ENCODE measurements at regions not wholly inside any gene's neighbourhood (a gene's known extent, or its start where the extent isn't known, plus 50 kb on each side); places are given as distances from the start of the nearest gene placed in this dataset.

DNA sequence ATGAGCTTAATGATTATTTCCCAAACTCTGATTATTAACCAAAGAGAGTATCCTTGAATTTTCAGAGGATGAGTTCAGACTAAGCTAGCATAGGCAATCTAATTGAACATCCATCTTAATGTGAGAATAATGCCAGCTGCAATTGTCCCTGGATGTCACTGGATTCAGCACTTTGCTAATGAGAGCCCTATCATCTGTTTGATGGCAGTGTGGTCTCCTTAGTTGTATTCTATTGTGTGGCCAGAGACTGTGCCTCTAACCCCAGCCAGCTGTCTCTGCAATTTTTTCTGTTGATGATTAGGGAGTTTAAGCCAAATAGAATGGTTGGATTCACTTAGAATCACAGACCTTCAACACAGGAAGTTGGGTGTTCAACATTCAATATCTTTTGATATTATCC is 1249.5 kb downstream of the FAM181B start:
- Histone ChIP-seq H3K27ac (ENCODE audit: insufficient read depth, low read length) (no peak overlapping the region), H3K79me1 (ENCODE audit: low read depth in 1 of 2, low read length in 2 of 2) (no peaks in the 10 kb centered on the region), H3K4ac (ENCODE audit: low read depth, low read length) (no peak overlapping the region), H4K20me1 (ENCODE audit: insufficient read depth, low read length) (no peaks in the 10 kb centered on the region), H4K5ac (ENCODE audit: low read depth, low read length) (no peak overlapping the region), H4K91ac (ENCODE audit: insufficient read depth, low read depth, low read length) (no peak overlapping the region), H2BK120ac (ENCODE audit: low read depth, low read length) (no peak overlapping the region), H2BK5ac (ENCODE audit: low read depth, low read length, poor library complexity, severe bottlenecking) (no peak overlapping the region), H2BK20ac (ENCODE audit: low read depth, low read length) (no peak overlapping the region), H3K4me1 (ENCODE audit: control insufficient read depth, insufficient read depth, low read length) (no peaks in the 10 kb centered on the region), H2AK9ac (replicated peaks; ENCODE audit: low read depth, low read length, poor library complexity) (no peak overlapping the region), H3K23ac (ENCODE audit: low read depth, low read length) (no peak overlapping the region), H3K27me3 (ENCODE audit: control insufficient read depth, insufficient read depth, low read length) (no peaks in the 10 kb centered on the region), H3K36me3 (ENCODE audit: control insufficient read depth, insufficient read depth, low read length) (no peaks in the 10 kb centered on the region), H2AFZ (replicated peaks; ENCODE audit: low read length, poor library complexity) (no peak overlapping the region), H4K8ac (ENCODE audit: low read depth in 2 of 2, low read length in 2 of 2) (no peak overlapping the region), H3K56ac (ENCODE audit: extremely low read depth, insufficient read depth, low read length) (no peak overlapping the region), H3K18ac (ENCODE audit: low read depth, low read length) (no peak overlapping the region), H3K14ac (replicated peaks; ENCODE audit: low read depth, low read length) (no peak overlapping the region), H3K4me3 (ENCODE audit: insufficient read depth, low read depth, low read length) (no peak overlapping the region), H3K4me2 (ENCODE audit: low read depth, low read length) (no peak overlapping the region), H3K9me1 (ENCODE audit: insufficient read depth, low read length) (no peaks in the 10 kb centered on the region), H2BK15ac (ENCODE audit: low read depth, low read length) (no peak overlapping the region), H2AK5ac (ENCODE audit: low read depth, low read length) (no peak overlapping the region), H3K9me3 (ENCODE audit: control insufficient read depth, insufficient read depth, low read length) (no peaks in the 10 kb centered on the region; the same call in 1 of the 2 replicates), H3K9ac (ENCODE audit: low read depth, low read length) (no peak overlapping the region)
- no TSS peak for BruUV-seq (replicated peaks)
- no peak for ATAC-seq (ENCODE audit: low read depth)
- ChIA-PET CTCF (no interaction called here), POLR2A (ENCODE audit: unreplicated experiment) (no interaction called here)
- in situ Hi-C loops (cut with MboI; ENCODE audit: low sequenced_read_pairs) (no loop called here), intact Hi-C loops (cut with micrococcal nuclease) (no loop called here), dilution Hi-C loops (cut with HindIII; ENCODE audit: low sequenced_read_pairs, unreplicated experiment) (no loop called here)
- TF ChIP-seq SMC3 (IDR thresholded peaks at IDR 0.05; ENCODE audit: low read depth, low read length) (no peak), BHLHE40 (IDR thresholded peaks at IDR 0.05; ENCODE audit: low read depth, low read length) (no peak), RAD21 (IDR thresholded peaks at IDR 0.05; ENCODE audit: low read length) (no peak)
- DNase-seq: no peak
